ENCODE measurements at regions not wholly inside any gene's neighbourhood (a gene's known extent, or its start where the extent isn't known, plus 50 kb on each side); places are given as distances from the start of the nearest gene placed in this dataset.

DNA sequence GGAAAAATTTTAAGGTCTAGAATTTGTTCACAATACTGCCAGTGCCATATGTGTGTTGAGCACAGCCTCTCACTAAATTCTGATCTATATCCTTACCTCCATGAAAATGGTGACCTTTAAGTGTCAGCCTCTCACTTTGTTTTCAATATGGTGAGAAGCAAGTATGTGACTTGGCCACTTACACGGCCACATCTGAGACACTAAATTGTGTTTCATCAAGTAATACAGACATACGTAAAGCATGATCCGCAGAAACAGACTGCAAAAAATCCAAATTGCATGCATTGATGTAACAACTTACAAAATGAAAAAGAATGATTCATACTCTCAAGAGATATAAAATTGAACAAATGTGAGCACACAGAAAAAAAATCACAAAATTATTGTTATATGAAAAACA, 55.2 kb upstream of the UGP2 start:
- no peak for DNase-seq

DNA sequence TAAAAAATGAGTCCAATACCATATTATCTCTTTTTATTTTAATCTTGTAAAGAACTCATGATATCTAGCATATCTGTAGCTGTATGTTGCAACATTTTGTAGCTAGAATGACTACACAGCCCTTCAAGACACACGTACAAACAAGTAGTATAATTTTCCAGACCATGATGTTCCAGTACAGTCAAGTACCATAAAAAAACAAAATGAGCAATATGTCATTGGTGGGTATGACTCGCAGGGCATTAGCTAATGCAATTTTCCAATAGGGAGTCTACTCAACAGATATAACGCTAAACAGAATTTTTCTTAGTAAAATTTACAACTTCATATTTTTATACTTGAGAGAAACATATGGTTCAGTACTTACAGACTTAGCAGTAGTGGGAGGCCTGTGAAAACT, 53.6 kb upstream of the UGP2 start:
- no peak for DNase-seq

GRCh38 chr2:63789338-63790020, 52.2 kb upstream of the UGP2 start:
- no peak for DNase-seq

DNA sequence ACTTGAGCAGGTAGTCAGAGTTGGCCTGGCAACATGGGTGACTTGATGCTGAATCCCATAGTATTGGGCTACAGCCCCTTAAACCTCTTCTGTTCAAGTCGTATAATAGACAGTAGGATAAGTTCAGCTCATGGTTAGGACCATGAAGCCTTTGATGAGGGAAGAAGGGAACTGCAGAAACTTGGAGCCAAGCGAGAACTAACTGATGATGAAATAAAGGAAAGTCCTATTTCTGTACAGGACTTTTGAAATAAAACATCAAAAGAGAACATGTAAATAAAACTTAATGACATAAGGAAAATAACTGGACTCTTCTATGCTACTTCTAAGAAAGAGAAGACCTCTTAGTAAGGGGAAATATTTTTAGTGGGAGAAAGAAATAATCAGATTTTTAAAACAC, 51.2 kb upstream of the UGP2 start:
- no peak for DNase-seq

- no peak for DNase-seq
These were observed 50.8 kb upstream of the UGP2 start for GRCh38 chr2:63790906-63791305.

- DNase-seq: no peak
These were observed 50.3 kb upstream of the UGP2 start for GRCh38 chr2:63791387-63791786.
